ENCODE measurements at regions not wholly inside any gene's neighbourhood (a gene's known extent, or its start where the extent isn't known, plus 50 kb on each side); places are given as distances from the start of the nearest gene placed in this dataset.

DNA sequence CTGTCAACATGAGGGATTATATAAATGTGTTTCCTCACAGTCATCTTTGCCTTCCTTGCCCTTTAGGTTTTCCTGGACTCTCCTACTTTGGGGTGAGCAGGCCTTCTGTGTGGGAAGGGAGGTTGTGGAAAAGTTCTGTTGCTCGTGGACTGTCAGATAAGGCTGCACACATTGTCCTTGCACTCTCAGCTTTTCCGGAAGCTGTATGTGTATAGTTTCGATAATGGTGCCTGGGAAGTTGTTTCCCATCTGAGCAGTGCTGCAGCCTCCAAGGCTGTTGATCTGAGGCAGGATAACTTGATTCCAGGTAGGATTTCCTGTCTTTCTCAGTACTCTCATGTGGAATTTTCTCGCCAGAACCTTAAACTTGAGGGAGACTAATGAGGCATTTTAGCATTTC, 297.8 kb upstream of the AZI2 start:
- DNase-seq (ENCODE audit: low read depth in 3 of 3): no peak

DNA sequence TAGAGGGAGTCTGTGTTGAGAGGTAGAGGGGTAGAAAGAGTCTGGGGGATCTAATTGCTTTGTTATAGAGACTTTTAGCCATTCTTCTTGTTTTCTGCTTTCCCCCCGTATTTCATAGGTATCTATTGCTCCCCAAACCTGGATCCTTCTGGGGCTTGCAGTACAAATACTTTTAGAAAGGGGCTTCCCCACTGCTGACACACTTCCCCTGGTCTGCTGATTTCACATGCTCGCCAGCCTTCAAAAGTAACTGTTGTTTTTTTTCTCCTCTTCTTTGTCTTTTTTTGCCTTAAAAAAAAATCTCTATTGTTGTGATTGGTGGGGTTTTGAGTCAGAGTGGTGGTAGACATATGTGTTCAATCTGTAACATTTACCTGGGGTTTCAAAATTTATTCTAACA, 300.6 kb upstream of the AZI2 start:
- no peak for DNase-seq (ENCODE audit: low read depth in 3 of 3)

DNA sequence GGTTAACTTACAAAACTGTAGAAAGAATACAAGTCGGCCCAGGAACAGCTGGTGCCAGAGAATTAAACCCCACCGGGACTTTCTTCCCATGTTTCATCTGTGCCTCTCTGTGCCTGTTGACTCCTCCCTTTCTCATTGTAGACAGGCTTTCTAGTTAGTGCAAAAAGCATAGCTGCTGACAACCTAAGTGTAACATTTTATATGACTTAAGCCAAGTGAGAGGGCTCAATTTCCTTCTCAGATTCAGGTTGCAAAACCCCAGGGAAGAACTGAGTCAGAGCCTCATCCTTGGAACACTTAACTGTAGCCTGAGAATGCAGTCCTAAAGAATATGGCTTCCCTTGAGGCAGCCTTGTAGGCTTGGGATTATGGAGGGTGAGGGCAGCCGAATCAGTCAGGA, 302.5 kb upstream of the AZI2 start:
- no peak for DNase-seq (ENCODE audit: low read depth in 3 of 3)

DNA sequence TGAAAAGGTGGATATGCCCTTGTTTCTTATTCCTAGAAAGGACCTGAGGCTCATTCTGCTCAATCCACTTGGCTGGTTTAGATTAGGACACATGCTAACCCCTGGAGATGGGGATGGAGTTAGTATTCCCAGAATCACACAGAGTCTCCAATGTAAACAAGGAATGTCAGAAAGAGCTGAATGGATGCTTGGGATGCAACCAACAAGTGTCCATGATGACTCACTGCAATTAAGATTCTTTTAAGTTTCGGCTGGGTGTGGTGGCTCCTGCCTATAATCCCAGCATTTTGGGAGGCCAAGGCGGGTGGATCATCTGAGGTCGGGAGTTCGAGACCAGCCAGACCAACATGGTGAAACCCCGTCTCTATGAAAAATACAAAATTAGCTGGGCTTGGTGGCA, 315.5 kb upstream of the AZI2 start:
- no peak for DNase-seq (ENCODE audit: low read depth in 3 of 3)

DNA sequence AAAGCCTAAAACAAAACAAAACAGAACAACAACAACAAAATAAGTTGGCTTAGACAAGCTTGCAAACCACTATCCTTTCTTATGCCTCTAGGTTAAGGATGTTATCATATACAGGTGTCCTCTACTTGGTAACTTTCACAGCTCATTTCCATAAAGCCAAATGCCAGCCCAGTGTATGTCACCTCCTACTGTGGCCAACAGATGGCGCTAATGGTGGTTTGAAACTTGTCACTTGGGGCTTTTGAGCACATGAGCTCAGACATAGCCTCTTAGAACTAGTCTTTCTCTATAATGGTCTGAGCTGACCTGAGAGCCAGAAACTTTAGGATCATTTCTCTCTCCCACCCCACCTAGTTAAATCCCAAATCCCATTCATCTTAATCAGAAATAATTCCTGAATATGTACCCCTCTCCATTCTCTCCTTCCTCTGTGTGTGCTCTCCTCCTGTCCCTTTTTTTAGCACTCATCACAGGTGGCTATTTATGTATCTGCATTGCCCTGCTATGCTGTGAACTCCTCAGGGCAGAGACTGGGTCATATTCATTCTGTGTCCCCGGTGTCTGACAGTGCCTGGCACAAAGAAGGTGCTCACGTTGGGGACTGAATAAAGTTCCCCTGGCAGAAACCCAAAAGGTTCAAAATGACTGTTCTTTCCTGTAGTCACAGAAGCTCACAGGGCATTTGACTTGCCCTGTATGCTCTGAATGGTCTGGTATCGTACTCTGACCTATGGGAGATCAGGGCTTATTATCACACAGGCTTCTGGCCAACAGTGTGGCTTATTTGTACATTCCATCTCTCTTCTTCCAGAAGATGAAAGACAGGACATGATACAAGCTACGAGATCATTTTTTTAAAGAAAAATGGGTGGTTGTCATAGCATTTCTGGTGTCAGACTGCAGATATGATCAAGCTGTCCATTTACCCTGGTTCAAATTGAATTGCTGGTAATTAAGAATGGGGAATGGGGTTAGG, 319.3 kb upstream of the AZI2 start:
- peak in 2 of 3 experiments; percentile 5 for DNase-seq (ENCODE audit: low read depth in 3 of 3)

DNA sequence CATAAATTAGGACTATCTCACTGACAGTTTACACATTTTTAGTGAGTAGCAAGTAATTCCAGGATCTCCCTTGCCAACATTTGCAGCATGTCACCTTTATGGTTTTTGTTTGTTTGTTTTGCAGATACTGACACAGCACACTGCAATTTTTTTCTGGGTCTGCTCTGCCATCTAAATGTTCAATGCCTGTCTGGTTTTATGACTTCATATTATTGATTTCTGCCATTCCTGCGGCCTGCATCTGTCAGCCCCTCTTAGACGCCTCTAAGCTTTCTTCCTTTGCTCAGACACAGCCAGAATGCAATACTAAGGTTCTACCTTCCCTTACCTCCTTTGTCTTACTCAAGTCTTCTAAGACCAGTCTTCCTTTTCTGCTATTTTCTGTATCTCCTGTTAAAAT, 321.2 kb upstream of the AZI2 start:
- no peak for DNase-seq (ENCODE audit: low read depth in 3 of 3)

DNA sequence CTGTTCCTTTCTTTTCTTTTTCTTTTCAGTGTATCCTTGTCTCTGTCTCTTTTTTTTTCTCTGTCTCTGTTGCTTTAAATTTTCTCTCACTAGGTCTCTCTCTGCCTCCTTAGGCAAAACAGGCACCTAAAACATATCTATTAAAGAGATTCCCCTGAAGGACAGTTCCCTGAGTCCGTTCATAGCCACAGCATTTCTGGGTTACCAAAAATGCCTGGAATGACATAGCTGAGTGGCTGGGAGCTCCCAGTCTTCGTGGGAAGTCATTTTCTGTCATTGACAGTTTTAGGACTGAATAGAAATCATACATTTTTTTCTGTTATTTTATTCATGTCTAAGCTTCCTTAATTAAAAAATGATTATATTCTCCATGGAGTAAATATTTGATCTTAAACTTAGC, 323.8 kb upstream of the AZI2 start:
- no peak for DNase-seq (ENCODE audit: low read depth in 3 of 3)

DNA sequence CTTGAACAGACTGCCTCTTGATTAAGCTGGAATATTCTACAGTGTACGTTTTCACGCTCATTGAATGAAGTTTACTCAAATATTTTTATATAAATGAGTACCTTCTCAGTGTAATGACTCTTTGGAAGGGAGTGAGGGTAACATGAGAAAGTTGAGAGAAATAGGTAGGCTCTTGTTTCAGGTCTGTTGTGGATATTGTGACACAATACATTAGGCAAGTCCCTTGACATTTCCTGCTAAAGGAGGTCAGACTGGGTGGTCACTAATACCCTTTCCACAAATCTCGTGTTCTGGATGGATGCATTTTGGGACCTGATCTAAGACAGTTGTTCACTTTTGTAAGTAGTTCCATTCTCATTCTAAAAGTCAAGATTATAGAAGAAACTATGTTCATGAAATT, 324.8 kb upstream of the AZI2 start:
- DNase-seq (ENCODE audit: low read depth in 3 of 3): no peak

DNA sequence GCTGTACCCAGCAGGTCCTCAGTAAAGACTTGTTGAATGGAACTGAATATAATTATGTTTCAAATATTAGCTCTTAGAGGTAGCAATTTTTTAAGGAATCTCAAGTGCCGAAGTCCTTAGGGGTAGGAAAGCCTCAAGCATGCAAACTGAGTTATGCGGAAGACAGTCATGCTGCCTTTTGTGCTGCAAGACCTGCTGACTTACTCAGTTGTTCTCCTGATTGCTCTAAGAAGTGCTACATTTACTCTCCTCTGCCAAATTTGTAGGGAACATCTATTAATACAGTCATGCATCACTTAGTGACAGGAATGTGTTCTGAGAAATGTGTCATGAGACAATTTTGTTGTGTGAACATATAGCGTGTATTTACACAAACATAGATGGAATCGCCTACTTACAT, 325.6 kb upstream of the AZI2 start:
- no peak for DNase-seq (ENCODE audit: low read depth in 3 of 3)

DNA sequence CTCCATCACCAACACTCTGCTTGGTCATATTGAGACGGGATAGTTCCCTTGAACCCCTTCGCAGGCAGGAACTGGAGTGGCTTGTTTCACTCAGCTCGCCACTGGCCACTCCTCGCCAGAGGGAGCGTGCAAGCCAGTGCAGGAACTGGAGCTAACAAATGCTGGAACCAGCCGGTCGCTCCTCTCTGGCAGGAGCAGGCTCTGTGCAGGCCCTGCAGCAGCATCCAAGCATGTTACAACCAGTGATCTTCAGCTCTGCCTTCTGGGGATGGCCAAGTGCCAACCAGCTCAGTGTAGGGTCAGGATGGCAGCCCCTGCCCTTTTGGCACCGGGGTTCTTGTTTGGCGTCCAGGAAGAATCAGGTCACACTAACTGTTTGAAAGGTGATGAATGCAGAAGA, 329.0 kb upstream of the AZI2 start:
- DNase-seq (ENCODE audit: low read depth in 3 of 3): no peak

DNA sequence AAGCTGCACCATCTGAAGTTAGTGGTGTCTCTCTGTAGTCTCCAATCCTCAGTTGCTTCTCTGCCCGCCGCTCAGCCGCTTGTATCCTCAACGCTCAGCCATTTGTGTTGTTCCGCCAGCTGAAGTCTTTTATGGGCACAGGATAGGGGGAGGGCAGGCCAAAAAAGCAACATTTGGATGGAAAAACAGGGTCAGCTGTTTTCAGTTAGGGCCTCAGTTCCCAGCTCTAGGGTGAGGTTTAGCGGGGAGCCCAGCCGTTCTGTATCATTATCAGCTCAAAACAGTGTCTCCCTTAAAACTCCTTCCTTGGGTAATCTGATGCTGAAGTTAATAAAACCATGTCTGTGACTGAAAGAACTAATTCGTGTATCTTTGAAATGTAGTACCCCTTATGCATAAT, 329.5 kb upstream of the AZI2 start:
- DNase-seq (ENCODE audit: low read depth in 3 of 3): no peak

DNA sequence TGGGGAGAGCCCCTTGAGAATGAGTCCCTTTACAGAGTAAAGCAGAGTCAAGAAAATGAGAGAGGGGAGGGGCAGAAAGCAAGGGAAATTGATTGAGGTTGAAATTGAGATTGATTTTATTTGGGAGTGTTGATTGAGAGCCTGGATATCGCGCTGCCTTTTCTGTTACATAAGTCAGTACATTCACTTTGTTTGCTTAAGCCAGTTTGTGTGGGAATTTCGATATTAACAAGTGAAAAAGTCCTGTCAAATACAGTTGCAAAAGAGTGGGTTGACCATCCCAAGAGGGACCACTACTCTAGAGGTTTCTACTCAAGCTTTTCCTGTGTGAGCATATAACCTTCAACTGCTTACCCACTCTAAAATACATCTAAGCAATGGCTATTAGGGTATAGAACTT, 331.4 kb upstream of the AZI2 start:
- DNase-seq (ENCODE audit: low read depth in 3 of 3): no peak

DNA sequence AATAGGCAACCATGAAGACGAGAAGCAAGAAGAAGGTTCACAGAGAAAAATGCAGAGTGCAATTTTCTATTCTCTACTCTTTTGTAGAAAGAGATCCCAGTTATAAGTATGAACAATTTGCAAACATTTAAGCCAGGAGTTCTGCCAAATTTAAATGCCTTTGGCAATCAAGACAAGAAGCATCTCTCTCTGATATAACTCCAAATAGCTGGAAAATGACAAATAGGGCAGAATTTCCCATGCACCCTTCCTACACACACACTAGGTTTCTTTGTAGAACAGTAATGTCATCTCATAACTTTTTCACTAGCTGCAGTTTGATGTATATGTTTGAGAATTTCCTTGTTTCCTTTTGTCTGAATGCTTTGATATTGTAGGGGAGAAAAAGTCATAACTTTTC, 333.5 kb upstream of the AZI2 start:
- DNase-seq (ENCODE audit: low read depth in 3 of 3): no peak

DNA sequence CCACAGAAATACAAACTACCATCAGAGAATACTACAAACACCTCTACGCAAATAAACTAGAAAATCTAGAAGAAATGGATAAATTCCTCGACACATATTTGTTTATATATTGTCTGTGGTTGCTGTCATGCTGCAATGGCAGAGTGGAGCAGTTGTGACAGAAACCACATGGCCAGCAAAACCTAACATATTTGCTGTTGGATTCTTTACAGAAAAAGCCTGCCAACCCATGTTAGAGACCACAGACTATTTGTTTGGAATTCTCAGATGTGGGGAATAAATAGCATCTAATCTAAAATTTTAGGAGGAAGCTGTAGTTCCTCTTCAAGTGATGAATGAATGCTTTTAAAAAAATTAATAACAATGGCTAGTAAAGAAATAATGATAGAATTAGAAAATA, 341.6 kb upstream of the AZI2 start:
- no peak for DNase-seq (ENCODE audit: low read depth in 3 of 3)

DNA sequence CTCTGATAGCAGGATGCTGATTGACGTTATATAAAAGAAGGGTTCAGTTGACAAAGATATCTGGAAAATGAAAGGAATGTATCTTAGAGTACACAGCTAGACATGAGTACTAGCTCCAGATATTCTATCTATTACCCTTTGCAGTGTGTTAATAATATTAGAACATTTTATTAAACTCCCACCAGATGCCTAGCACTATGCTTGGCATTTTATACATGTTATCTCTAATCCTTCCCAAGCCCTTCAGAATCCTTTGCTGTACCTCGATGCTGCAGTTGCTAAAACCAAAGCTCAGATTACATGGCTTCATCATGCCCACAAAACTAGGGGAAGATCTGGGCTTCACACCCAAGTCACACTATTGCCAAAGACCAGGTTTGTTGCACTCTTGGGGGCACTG, 350.1 kb upstream of the AZI2 start:
- DNase-seq (ENCODE audit: low read depth in 3 of 3): no peak

DNA sequence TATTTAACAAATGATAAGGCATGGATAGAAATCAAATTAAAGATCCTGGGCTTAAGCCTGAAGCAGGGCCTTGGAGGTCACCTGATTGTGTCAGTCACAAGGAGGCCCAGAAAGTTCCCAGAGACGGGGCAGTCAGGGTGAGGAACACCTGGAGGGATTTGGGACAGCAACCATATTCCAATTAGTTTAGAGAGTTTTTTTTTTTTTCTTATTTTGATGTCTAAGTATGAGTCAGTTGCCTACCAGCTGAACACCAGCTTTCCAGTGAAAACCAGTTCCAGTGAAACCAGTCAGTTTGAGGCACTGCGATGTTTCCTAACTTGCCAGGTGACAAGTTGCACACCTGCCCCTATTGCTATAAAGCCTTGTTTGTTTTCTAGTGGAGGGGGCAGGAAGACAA, 350.7 kb upstream of the AZI2 start:
- DNase-seq (ENCODE audit: low read depth in 3 of 3): no peak

DNA sequence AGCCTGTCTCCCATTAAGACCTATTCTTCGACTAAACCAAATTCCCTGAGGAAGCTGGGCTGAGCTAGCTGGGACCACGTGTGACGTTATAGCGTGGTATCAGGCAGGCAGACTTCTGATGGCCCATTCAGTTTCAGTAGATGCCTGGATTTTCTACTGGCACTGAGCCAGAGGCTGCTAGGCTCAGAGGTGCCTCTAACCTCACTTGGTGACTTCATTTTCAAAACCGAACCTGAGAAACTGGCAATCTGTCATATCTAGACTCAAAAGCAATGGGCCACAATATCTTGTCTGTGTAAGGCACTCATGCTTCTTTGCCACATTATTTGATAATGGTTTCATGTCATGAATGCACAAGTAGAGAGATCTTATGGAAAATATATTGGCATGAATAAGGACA, 352.1 kb upstream of the AZI2 start:
- no peak for DNase-seq (ENCODE audit: low read depth in 3 of 3)

DNA sequence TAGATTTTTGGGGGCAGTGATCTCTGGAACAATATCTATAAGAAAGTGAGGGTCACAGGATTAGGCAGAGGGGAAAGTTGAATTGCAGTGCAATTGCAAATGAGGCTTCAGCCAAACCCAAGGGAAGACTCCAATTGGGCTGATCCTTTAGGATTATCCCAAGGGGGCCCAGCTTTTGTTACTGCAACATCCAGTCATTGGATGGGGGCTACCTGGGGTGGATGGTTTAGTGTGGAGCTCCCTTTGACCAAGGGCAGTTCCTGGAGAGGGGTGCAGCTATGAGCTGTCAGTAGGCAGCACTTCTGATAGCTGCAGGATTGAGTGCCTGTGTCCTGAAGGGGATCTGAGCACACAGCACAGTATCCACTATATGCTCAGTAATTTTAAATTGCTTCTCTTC, 355.2 kb upstream of the AZI2 start:
- DNase-seq (ENCODE audit: low read depth in 3 of 3): no peak

DNA sequence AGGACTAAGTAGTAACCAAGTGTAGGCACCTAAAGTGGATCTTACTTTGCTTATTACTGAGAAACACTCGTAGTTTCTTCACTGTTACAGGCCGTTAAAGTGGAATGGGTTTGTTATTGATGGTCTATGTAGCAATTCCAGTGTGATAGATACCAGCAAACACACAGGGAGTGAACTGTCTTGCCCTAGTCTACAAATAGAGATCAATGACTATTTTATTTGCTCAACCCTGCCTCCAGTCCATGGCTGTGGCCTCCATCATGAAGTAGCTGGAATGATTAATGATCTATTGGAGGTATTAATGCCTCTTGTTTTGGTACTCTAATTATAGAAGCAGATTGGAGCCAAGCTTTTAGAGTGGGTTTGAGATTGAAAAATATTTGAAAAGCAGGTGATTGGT, 362.7 kb upstream of the AZI2 start:
- DNase-seq (ENCODE audit: low read depth in 3 of 3): no peak

DNA sequence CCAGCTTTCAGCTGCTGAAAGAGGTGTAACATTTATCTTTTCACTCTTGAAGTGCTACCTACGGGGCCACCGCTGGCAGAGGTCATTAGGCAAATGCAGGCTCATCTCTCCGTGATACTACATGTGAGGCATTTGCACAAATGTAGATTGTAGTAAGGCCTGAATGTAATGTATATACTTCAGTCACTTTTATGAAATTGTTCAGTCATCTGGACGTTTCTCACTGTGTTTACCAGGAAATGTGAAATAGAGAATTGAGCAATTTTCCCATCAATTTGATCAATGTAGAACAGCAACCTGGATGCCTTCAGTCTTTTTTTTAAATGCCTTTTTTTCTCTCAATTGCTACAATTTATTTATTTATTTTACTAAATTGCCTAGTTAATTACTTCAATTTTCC, 368.3 kb upstream of the AZI2 start:
- DNase-seq (ENCODE audit: low read depth in 3 of 3): no peak

DNA sequence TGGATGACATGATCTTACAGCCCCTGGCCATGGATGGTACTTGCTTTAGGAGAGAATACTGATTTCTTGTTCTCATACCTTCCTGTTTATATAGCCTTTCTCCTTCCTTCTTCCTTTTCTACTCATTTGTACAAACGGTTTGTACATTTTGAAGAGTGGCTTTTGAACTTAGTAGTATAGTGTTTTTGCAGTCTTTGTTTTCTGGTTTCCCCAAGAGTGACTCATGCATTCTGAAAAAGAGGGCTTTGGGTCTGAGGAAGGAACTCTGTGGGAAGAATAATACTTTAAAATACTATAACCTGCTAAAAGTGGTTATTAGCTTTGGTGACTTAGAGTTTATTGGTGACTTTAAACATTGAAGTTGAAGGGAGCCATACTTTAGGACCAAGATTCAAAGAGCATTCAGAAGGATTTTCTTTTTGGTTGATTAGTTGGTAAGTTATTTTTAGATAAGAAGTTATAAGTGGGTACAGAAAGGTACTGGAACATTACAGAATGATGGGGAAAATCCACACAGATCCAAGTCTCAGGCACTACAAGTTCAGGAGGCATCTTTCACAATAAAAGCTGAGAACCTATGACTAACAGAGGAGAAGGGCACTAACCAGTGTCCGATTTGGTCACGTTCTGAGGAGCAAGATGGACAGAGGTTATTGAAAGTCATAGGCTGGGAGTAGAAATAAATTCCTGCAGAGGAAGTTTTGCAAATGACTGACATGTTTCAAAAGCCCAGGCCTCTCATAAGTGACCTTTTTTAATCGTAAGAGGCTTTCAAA, 369.6 kb upstream of the AZI2 start:
- no peak for DNase-seq (ENCODE audit: low read depth in 3 of 3)

DNA sequence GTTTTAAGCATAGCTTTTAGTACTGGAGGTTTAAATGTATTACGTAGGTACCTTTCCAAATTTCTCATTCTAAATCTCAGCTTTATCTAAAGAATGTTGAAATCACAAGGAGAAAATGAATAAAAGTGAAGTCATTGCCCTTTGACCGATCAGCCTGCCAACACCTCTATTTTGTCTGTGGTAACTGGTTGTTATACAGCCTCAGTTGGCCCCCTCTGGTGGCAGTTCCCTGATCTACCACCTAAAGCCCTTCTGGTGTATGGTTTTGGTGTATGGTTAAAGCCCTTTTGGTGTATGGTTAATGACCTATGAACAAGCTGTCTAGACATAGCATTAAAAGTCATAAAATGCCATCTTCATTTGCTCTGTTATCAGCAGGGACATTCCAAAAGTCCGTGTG, 378.2 kb upstream of the AZI2 start:
- no peak for DNase-seq (ENCODE audit: low read depth in 3 of 3)

DNA sequence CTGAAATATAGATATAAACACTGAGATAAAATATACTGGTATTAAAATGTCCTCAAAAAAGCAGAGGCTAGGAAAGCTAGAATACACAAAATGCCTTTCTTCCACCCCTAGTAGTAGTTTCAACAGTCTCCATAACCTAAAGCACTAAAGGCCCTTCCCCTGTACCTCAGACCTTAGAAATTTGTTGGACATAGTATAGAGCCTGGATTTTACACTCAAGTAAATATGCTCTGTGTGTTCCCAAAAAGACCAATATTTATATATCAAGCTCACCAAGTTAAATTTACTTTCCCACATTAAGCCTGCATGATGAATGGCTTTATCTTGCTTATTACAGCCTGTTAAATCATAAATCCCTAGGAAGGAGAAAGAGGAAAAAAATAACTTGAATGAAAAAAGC, 378.7 kb upstream of the AZI2 start:
- no peak for DNase-seq (ENCODE audit: low read depth in 3 of 3)

All from stimulated activated CD4-positive, alpha-beta T cell treated with anti-CD3 and anti-CD28 coated beads, TNF-alpha, amount 100 ng/mL, for 4 hours (primary cell).